HG03342 (cell line): ENCODE measurements at regions not wholly inside any gene's neighbourhood (a gene's known extent, or its start where the extent isn't known, plus 50 kb on each side); places are given as distances from the start of the nearest gene placed in this dataset.
"Not testable (repeated sequence)": the region's sequence is repeated elsewhere in the genome, so short reads cannot be mapped to it uniquely, and the experiment has no call there.

Source experiments
- ATAC-seq: cut with Tn5 transposase; IDR thresholded peaks from one replicate; pipeline ENCODE4 v1.9.1; 2021; ENCODE audit warnings: mild to moderate bottlenecking, moderate library complexity; ENCODE audit not compliant: unreplicated experiment

DNA sequence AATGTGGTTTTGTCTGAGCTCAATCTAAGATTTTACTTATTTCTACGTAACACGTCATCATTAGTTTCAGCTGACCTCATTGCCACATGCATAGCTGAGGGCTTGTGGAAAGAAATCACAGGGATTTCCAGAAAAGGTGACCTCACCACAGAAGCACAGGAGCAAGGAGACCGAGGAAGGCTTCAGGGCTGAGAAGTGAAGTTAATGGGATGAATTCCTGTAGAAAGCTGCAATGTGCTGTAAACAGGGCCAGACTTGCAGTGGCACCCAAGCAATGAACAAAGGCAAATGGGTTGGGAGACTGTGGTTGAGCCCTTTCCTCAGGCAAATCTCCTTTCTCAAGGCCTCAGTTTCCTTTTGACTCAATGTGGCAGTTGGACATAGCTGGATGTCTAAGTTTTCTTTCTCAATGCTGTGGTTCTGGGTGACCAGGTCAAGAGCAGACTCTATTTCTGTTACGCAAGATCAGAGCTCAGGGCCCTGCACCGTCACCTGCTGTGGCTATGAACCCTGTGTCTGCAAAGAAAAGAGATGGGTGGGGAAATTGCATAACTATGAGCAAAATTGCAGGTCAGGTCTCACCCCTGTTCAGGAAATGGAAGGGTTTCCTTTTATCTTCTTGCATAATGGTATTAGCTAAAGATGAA, 252.2 kb upstream of the TBL1XR1 start:
- peak; percentile 86 for ATAC-seq

DNA sequence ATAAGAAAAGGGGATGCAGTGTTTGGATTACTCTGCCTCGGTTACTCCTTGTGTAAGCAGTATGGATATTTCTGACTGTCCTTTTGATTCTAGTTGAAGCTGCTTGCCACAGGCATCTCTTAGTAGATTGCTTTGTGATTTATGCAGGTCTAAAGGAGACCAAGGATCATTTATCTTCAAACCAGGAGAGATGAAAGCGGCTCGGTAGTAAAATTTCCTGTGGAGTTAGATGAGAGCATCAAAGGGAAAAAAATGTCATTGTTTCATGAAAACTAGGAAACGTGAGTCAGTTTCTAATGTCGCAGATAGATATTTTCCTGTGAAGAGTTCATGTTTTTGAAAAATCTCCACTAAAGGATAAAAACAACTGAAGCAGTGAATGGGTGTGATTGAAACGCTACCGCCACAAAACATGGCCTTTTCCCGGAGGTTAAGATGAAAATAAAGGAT, 254.0 kb upstream of the TBL1XR1 start:
- no peak for ATAC-seq

DNA sequence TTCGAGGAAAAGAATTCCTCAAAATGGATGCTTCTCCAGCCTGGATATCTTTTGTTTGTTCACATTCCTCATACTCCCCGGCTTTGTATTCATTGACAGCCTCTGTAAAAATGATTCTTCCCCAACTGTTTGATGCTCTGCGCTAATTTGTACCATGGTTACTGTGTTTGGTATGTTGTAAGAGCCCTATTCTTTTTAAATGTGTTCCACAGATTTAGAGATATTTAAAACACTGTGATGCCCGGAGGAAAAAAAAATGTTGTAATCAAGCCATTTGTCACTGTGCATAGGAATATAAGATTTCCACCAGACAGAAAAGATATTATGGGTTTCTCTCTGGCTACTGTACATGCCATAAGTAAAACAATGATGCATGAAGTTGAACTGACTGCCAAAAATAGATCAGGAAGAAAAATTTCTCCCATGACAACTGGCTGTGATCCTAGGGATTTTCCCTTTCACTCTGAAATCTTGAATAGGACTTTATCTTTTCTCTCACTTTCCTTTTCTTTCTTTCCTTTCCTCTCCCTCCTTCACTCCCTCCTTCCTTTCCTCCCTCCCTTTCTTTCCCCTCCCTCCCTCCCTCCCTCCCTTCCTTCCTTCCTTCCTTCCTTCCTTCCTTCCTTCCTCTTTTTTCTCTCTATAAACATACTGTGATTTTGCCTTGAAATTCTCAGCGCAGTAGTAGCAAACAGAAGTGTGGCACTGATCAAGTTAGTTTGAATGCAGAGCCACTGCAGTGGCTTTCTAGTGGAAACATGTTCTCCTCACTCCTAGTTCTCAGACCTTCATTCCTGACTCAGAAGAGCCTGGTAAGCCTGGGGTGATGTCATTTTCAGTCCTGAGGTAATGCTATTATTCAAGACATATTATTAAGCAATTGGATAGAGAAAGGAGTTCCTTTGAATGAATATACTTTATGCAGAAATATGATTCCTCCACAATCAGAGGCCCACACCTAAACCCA, 254.9 kb upstream of the TBL1XR1 start:
- ATAC-seq: no peak

DNA sequence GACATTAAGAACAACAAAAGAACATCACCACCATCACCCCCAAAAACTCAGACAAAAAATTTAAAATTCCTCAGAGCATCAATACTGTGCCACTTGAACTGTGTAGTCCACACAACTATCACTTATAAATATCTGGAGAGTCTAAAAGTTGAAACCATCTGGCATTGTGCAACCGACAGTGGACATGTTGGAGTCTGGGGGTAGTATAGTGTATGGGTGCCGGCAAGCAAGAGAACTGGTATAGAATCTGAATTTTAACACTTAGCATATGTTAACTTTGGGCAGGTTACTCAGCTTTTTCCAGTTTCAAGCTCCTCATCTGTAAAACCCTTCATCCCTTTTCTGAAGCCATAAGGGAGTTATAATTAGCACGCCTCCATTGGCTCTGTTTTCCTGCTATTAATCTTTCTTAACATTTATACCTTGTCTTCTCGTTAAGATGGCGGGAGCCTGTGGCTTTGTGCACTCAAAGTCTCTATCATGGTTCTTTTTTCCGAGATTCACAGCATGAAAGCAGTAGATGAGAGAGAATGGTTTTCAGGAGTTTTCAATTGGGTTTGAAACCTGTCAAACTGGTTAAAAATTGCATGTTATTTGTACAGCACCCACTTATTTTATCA, 255.7 kb upstream of the TBL1XR1 start:
- ATAC-seq: no peak

DNA sequence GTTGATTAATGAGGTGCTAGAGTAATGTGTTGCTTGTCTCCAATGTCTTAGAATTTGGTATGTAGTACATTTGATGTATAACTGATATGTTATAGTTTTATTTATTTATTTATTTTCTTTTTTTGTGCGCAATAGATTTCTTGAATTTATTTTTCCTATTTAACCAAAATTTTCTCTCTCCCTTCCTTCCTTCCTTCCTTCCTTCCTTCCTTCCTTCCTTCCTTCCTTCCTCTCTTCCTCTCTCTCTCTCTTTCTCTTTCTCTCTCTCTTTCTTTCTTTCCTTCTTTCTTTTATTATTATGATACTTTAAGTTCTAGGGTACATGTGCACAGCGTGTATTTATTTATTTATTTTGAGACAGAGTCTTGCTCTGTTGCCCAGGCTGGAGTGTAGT, 256.2 kb upstream of the TBL1XR1 start:
- no peak for ATAC-seq

DNA sequence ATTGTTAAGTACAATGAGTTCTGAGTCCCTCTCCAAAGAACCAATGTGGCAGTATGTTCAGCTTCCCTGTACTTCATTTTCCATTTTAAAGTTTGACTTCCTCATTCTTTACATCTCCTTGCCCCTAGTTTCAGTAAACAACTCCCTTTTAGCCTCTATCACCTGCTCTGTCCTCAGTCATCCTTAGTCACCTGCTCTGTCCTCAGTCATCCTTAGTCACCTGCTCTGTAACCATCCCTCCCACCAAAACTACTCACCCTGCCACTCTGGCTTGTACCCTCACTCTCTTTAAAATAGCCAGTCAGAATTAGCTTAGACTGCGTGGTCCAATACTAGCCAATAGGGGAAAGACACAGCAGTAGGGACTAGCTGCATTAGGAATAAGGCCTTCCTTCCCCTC, 259.9 kb upstream of the TBL1XR1 start:
- ATAC-seq: not testable (repeated sequence)

- ATAC-seq: no peak
These were observed 262.1 kb upstream of the TBL1XR1 start for GRCh38 chr3:177459401-177459800.

DNA sequence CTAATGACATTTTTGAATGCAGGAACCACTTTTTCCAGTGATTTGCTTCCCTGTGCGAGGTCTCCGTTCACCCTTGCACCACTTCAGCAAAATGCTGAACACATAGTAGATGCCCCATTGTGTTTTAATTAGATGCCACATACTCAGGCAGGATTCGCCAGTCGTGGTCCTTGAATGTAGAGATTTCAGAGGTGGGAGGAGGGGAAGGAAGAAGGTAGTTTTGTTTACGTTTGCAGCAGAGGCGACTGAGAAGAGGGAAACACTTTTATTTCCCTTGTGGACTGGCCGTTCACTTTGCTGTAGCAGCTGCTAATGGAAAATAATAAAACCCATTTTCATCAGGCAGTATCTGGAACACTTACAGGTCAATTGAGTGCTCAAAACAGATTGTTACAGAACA, 262.8 kb upstream of the TBL1XR1 start:
- ATAC-seq: no peak

- no peak for ATAC-seq
These were observed 264.5 kb upstream of the TBL1XR1 start for GRCh38 chr3:177461765-177462164.

DNA sequence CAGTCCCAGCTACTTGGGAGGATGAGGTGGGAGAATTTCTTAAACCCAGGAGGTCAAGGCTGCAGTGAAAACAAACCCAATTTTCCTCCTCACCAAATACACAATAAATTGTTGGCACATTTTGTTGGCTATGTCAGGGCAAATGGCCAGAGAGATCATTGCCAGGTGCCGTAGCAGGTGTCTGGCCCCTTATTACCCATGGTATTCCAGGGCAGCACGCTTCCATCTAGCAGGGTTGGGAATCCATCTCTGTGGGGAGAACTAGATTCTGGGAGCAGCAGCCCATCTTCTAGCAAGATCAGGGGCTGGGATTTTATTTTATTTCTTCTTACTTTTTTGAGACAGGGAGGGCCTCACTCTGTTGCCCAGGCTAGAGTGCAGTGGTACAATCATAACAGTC, 266.1 kb upstream of the TBL1XR1 start:
- ATAC-seq: not testable (repeated sequence)

GRCh38 chr3:177463863-177464262, 266.6 kb upstream of the TBL1XR1 start:
- ATAC-seq: no peak

GRCh38 chr3:177464392-177465256, 267.3 kb upstream of the TBL1XR1 start:
- ATAC-seq: no peak

- no peak for ATAC-seq
These were observed 268.0 kb upstream of the TBL1XR1 start for GRCh38 chr3:177465257-177465642.

GRCh38 chr3:177466074-177466473, 268.8 kb upstream of the TBL1XR1 start:
- ATAC-seq: no peak

DNA sequence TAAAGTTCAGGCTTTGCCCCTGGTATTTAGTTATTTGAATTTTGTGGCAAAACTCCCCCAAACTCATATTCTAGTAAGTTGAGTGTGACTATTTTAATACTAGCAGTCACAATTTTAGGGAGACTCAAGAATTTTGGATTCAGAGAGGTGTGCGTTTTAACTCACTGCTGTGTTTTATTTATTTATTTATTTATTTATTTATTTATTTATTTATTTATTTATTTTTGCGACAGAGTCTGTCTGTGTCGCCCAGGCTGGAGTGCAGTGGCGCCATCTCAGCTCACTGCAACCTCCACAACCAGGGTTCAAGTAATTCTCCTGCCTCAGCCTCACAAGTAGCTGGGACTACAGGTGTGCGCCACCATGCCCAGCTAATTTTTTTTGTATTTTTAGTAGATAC, 269.3 kb upstream of the TBL1XR1 start:
- not testable (repeated sequence) for ATAC-seq

GRCh38 chr3:177467247-177467985, 270.1 kb upstream of the TBL1XR1 start:
- ATAC-seq: no peak

- no peak for ATAC-seq
These were observed 271.0 kb upstream of the TBL1XR1 start for GRCh38 chr3:177468331-177468730.

- ATAC-seq: no peak
These were observed 271.5 kb upstream of the TBL1XR1 start for GRCh38 chr3:177468816-177469215.

- ATAC-seq: no peak
These were observed 271.9 kb upstream of the TBL1XR1 start for GRCh38 chr3:177469216-177469615.
